H9 (cell line): ENCODE measurements at regions not wholly inside any gene's neighbourhood (a gene's known extent, or its start where the extent isn't known, plus 50 kb on each side); places are given as distances from the start of the nearest gene placed in this dataset.

Source experiments
- DNase-seq: peaks from one replicate; pipeline ENCODE4 v3.0.0-alpha.2; 2017
- H2AFZ ChIP-seq: one replicate; pipeline ENCODE4 v1.6.1; 2013; ENCODE audit warnings: mild to moderate bottlenecking, low read length, control low read depth, moderate library complexity
- H2AK5ac ChIP-seq: 2 replicates; pipeline ENCODE4 v1.6.1; 2013; ENCODE audit warnings: low read length, control low read depth, mixed read lengths; ENCODE audit not compliant: insufficient read length
- H2BK120ac ChIP-seq: one replicate; pipeline ENCODE4 v1.6.1; 2013; ENCODE audit warnings: low read depth, mild to moderate bottlenecking, low read length, control low read depth, inconsistent platforms; ENCODE audit not compliant: poor library complexity, severe bottlenecking
- H2BK12ac ChIP-seq: 2 replicates; pipeline ENCODE4 v1.6.1; 2013; ENCODE audit warnings: low read length, control low read depth, mixed read lengths, low read depth; ENCODE audit not compliant: insufficient read length
- H2BK15ac ChIP-seq: 2 replicates; pipeline ENCODE4 v1.6.1; 2013; ENCODE audit warnings: low read depth, low read length, control low read depth
- H2BK20ac ChIP-seq: one replicate; pipeline ENCODE4 v1.6.1; 2013; ENCODE audit warnings: low read depth, mild to moderate bottlenecking, low read length, control low read depth, inconsistent platforms; ENCODE audit not compliant: poor library complexity, severe bottlenecking
- H2BK5ac ChIP-seq: 2 replicates; pipeline ENCODE4 v1.6.1; 2013; ENCODE audit warnings: low read length, control low read depth, mixed read lengths; ENCODE audit not compliant: insufficient read length
- H3K14ac ChIP-seq: 2 replicates; pipeline ENCODE4 v1.6.1; 2013; ENCODE audit warnings: low read length, control low read depth; ENCODE audit not compliant: insufficient read depth
- H3K18ac ChIP-seq: 2 replicates; pipeline ENCODE4 v1.6.1; 2013; ENCODE audit warnings: low read depth, mild to moderate bottlenecking, mixed read lengths, low read length, control low read depth; ENCODE audit not compliant: insufficient read length
- H3K23ac ChIP-seq: 2 replicates; pipeline ENCODE4 v1.6.1; 2013; ENCODE audit warnings: low read length, control low read depth, mixed read lengths, low read depth; ENCODE audit not compliant: insufficient read length
- H3K23me2 ChIP-seq: 2 replicates; pipeline ENCODE4 v1.6.1; 2013; ENCODE audit warnings: low read depth, mild to moderate bottlenecking, mixed read lengths, low read length, control low read depth; ENCODE audit not compliant: insufficient read length, poor library complexity, severe bottlenecking
- H3K27ac ChIP-seq: 2 replicates; pipeline ENCODE4 v1.5.1; 2013; ENCODE audit warnings: low read length, control low read depth, mixed read lengths, low read depth; ENCODE audit not compliant: insufficient read length
- H3K27me3 ChIP-seq: 2 replicates; pipeline ENCODE4 v1.6.1; 2013; ENCODE audit warnings: low read length, control low read depth, inconsistent platforms; ENCODE audit not compliant: insufficient read depth
- H3K4ac ChIP-seq: 2 replicates; pipeline ENCODE4 v1.6.1; 2013; ENCODE audit warnings: low read depth, mild to moderate bottlenecking, control low read depth, inconsistent platforms, low read length, moderate library complexity
- H3K4me1 ChIP-seq: 2 replicates; pipeline ENCODE4 v1.6.1; 2013; ENCODE audit warnings: low read length, control low read depth, inconsistent platforms; ENCODE audit not compliant: insufficient read depth
- H3K4me2 ChIP-seq: 2 replicates; pipeline ENCODE4 v1.6.1; 2013; ENCODE audit warnings: low read length, control low read depth, mixed read lengths; ENCODE audit not compliant: insufficient read length, insufficient read depth
- H3K56ac ChIP-seq: 2 replicates; pipeline ENCODE4 v1.6.1; 2013; ENCODE audit warnings: low read depth, mild to moderate bottlenecking, mixed read lengths, low read length, control low read depth; ENCODE audit not compliant: insufficient read length
- H3K79me1 ChIP-seq: 2 replicates; pipeline ENCODE4 v1.6.1; 2013; ENCODE audit warnings: low read depth, mild to moderate bottlenecking, moderate library complexity, low read length, control low read depth, inconsistent platforms; ENCODE audit not compliant: insufficient read depth, poor library complexity, severe bottlenecking
- H3K79me2 ChIP-seq: 2 replicates; pipeline ENCODE4 v1.6.1; 2013; ENCODE audit warnings: low read length, control low read depth, inconsistent platforms; ENCODE audit not compliant: insufficient read depth
- H3K9ac ChIP-seq: 2 replicates; pipeline ENCODE4 v1.6.1; 2013; ENCODE audit warnings: low read length, control low read depth, mixed read lengths; ENCODE audit not compliant: insufficient read length; ENCODE audit errors: extremely low read depth
- H3K9me3 ChIP-seq: one replicate; pipeline ENCODE4 v1.6.1; 2013; ENCODE audit warnings: low read depth, low read length, inconsistent platforms; ENCODE audit not compliant: control insufficient read depth
- H3T11ph ChIP-seq: one replicate; pipeline ENCODE4 v1.6.1; 2013; ENCODE audit warnings: mild to moderate bottlenecking, low read length, control low read depth, inconsistent platforms
- H4K20me1 ChIP-seq: one replicate; pipeline ENCODE4 v1.6.1; 2013; ENCODE audit not compliant: control insufficient read depth, insufficient read length, insufficient read depth
- H4K5ac ChIP-seq: 2 replicates; pipeline ENCODE4 v1.6.1; 2013; ENCODE audit warnings: low read depth, mild to moderate bottlenecking, mixed read lengths, low read length, control low read depth; ENCODE audit not compliant: insufficient read length
- H4K8ac ChIP-seq: replicated peaks from 2 replicates; pipeline ENCODE4 v1.6.1; 2013; ENCODE audit warnings: low read length, control low read depth, mixed read lengths, low read depth; ENCODE audit not compliant: insufficient read length
- H4K91ac ChIP-seq: 2 replicates; pipeline ENCODE4 v1.6.1; 2013; ENCODE audit warnings: low read depth, mild to moderate bottlenecking, moderate library complexity, mixed read lengths, low read length, control low read depth; ENCODE audit not compliant: insufficient read length
- H3K27ac Mint-ChIP-seq, 3 experiments: 2 replicates in 2 of 3; 3 replicates in 1 of 3; pipeline ENCODE4 v1.8.0; 2020 to 2021; ENCODE audit warnings: mixed read lengths in 3 of 3, mild to moderate bottlenecking in 1 of 3, moderate library complexity in 1 of 3
- H3K27me3 Mint-ChIP-seq: 2 replicates; pipeline ENCODE4 v1.8.0; 2021; ENCODE audit warnings: low read depth, mild to moderate bottlenecking, moderate library complexity, mixed read lengths
- H3K36me3 Mint-ChIP-seq, 3 experiments: 2 replicates in 2 of 3; 3 replicates in 1 of 3; pipeline ENCODE4 v1.8.0; 2020 to 2021; ENCODE audit warnings: low read depth in 3 of 3, mixed read lengths in 3 of 3; ENCODE audit not compliant: insufficient read depth in 1 of 3
- H3K4me1 Mint-ChIP-seq, 2 experiments: 2 replicates each; pipeline ENCODE4 v1.8.0; 2020; ENCODE audit warnings: mixed read lengths in 2 of 2
- H3K4me3 Mint-ChIP-seq, 2 experiments: 2 replicates in 1 of 2; 3 replicates in 1 of 2; pipeline ENCODE4 v1.8.0; 2020 to 2021; ENCODE audit warnings: mild to moderate bottlenecking in 2 of 2, mixed read lengths in 2 of 2, moderate library complexity in 1 of 2
- H3K9me3 Mint-ChIP-seq, 2 experiments: 2 replicates in 1 of 2; 3 replicates in 1 of 2; pipeline ENCODE4 v1.8.0; 2020; ENCODE audit warnings: mild to moderate bottlenecking in 2 of 2, mixed read lengths in 2 of 2, moderate library complexity in 1 of 2
- WGBS: extraction: QIAGEN DNeasy Blood & Tissue Kit; methylation state at CpG from one replicate; pipeline ENCODE4 v1.1.7; 2013; ENCODE audit warnings: missing lambda C conversion rate, low lambda C conversion rate, mixed read lengths; ENCODE audit not compliant: insufficient read length; ENCODE audit errors: extremely low coverage; 5-methylcytosine and 5-hydroxymethylcytosine counted together
- TF ChIP-seq, protein P1 (sequence below): fragments of 200-600 bp; sonication (generic); conservative IDR thresholded peaks from 3 replicates; pipeline ENCODE4 v1.8.0; 2021; ENCODE audit warnings: antibody characterized with exemption, mild to moderate bottlenecking

DNA sequence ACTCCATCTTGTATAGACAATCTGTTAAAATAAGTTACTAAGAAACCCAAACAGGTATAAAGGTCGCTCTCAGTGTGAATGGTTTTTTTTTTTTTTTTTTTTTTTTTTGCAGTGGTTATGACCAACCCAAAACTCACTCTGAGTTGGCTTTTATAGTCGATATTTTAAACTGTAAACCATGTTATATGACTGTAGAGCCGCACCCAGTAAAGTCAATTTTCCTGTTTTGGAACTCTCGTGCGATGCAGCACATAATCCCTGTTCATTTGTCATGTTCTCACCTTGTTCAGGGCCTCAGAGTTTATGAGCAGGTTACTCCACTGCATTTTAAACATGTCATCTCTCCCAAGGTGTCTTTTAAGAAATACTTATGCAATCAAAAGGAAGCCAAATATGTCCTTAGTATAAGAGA, 112.5 kb downstream of the KLF5 start:
- H4K91ac ChIP-seq: no peak overlapping the region
- no peak overlapping the region for H2BK120ac ChIP-seq
- H3K4me1 Mint-ChIP-seq: peaks cover 22 to 29% of the 10 kb centered on the region in 2 experiments
- H3K56ac ChIP-seq: no peak overlapping the region
- no peaks in the 10 kb centered on the region for H4K20me1 ChIP-seq
- no peaks in the 10 kb centered on the region for H3K9me3 Mint-ChIP-seq
- no CpG with 5 or more reads among the region's 5 CpGs for WGBS
- no peak for DNase-seq
- no peak overlapping the region for H3K4me3 Mint-ChIP-seq
- no peak overlapping the region for H3T11ph ChIP-seq
- H4K8ac ChIP-seq: no peak overlapping the region
- H3K36me3 Mint-ChIP-seq: no peaks in the 10 kb centered on the region
- H2AFZ ChIP-seq: no peak overlapping the region
- H3K27me3 Mint-ChIP-seq: no peaks in the 10 kb centered on the region
- H2AK5ac ChIP-seq: no peak overlapping the region
- no peaks in the 10 kb centered on the region for H3K79me1 ChIP-seq
- no peak overlapping the region for H3K14ac ChIP-seq
- no peak overlapping the region for H3K9ac ChIP-seq
- no peak overlapping the region; a peak in 1 of 7 replicates for H3K27ac Mint-ChIP-seq
- no peak overlapping the region for H2BK5ac ChIP-seq
- H4K5ac ChIP-seq: no peak overlapping the region
- H3K27ac ChIP-seq: no peak overlapping the region
- H3K4me2 ChIP-seq: no peak overlapping the region
- H3K4ac ChIP-seq: no peak overlapping the region
- H3K4me1 ChIP-seq: peaks cover 3% of the 10 kb centered on the region; the same call in 1 of the 2 replicates
- H2BK15ac ChIP-seq: no peak overlapping the region
- H2BK12ac ChIP-seq: no peak overlapping the region
- no peaks in the 10 kb centered on the region for H3K23me2 ChIP-seq
- no peaks in the 10 kb centered on the region for H3K9me3 ChIP-seq
- H3K27me3 ChIP-seq: no peaks in the 10 kb centered on the region
- no peaks in the 10 kb centered on the region for H3K79me2 ChIP-seq
- H2BK20ac ChIP-seq: no peak overlapping the region
- H3K23ac ChIP-seq: no peak overlapping the region
- TF ChIP-seq, protein P1, sequence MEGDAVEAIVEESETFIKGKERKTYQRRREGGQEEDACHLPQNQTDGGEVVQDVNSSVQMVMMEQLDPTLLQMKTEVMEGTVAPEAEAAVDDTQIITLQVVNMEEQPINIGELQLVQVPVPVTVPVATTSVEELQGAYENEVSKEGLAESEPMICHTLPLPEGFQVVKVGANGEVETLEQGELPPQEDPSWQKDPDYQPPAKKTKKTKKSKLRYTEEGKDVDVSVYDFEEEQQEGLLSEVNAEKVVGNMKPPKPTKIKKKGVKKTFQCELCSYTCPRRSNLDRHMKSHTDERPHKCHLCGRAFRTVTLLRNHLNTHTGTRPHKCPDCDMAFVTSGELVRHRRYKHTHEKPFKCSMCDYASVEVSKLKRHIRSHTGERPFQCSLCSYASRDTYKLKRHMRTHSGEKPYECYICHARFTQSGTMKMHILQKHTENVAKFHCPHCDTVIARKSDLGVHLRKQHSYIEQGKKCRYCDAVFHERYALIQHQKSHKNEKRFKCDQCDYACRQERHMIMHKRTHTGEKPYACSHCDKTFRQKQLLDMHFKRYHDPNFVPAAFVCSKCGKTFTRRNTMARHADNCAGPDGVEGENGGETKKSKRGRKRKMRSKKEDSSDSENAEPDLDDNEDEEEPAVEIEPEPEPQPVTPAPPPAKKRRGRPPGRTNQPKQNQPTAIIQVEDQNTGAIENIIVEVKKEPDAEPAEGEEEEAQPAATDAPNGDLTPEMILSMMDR: no peak
- H3K18ac ChIP-seq: no peak overlapping the region
